ENCODE measurements at regions not wholly inside any gene's neighbourhood (a gene's known extent, or its start where the extent isn't known, plus 50 kb on each side); places are given as distances from the start of the nearest gene placed in this dataset.

GRCh38 chr3:27930052-27930602, 208.0 kb upstream of the EOMES start:
- DNase-seq (ENCODE audit: insufficient read length, low spot score, missing footprints) = no peak
- Histone ChIP-seq H3K27me3 (ENCODE audit: insufficient read depth, low read length) (no peaks in the 10 kb centered on the region), H3K79me2 (ENCODE audit: insufficient read depth, low read length) (no peaks in the 10 kb centered on the region), H3K36me3 (ENCODE audit: insufficient read depth, low read length) (no peaks in the 10 kb centered on the region), H3K4me1 (ENCODE audit: insufficient read depth, low read length) (no peaks in the 10 kb centered on the region), H3K27ac (ENCODE audit: low read depth, low read length) (no peak overlapping the region), H4K20me1 (ENCODE audit: insufficient read depth, low read length) (no peaks in the 10 kb centered on the region), H2AFZ (ENCODE audit: low read length) (no peak overlapping the region), H3K9me3 (ENCODE audit: low read depth, low read length) (no peaks in the 10 kb centered on the region), H3K4me2 (ENCODE audit: insufficient read depth, low read length) (no peak overlapping the region), H3K4me3 (ENCODE audit: insufficient read depth, low read length) (no peak overlapping the region)
- TF ChIP-seq, protein P1, sequence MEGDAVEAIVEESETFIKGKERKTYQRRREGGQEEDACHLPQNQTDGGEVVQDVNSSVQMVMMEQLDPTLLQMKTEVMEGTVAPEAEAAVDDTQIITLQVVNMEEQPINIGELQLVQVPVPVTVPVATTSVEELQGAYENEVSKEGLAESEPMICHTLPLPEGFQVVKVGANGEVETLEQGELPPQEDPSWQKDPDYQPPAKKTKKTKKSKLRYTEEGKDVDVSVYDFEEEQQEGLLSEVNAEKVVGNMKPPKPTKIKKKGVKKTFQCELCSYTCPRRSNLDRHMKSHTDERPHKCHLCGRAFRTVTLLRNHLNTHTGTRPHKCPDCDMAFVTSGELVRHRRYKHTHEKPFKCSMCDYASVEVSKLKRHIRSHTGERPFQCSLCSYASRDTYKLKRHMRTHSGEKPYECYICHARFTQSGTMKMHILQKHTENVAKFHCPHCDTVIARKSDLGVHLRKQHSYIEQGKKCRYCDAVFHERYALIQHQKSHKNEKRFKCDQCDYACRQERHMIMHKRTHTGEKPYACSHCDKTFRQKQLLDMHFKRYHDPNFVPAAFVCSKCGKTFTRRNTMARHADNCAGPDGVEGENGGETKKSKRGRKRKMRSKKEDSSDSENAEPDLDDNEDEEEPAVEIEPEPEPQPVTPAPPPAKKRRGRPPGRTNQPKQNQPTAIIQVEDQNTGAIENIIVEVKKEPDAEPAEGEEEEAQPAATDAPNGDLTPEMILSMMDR (IDR thresholded peaks at IDR 0.05; ENCODE audit: extremely low read depth, low read depth, low read length) = no peak

GRCh38 chr3:27935492-27935891, 213.4 kb upstream of the EOMES start:
- Histone ChIP-seq H3K4me3 (ENCODE audit: insufficient read depth, low read length) (no peak overlapping the region), H3K4me1 (ENCODE audit: insufficient read depth, low read length) (no peaks in the 10 kb centered on the region), H3K36me3 (ENCODE audit: insufficient read depth, low read length) (no peaks in the 10 kb centered on the region), H3K79me2 (ENCODE audit: insufficient read depth, low read length) (no peaks in the 10 kb centered on the region), H3K4me2 (ENCODE audit: insufficient read depth, low read length) (no peak overlapping the region), H3K27ac (ENCODE audit: low read depth, low read length) (no peak overlapping the region), H3K27me3 (ENCODE audit: insufficient read depth, low read length) (no peaks in the 10 kb centered on the region), H4K20me1 (ENCODE audit: insufficient read depth, low read length) (no peaks in the 10 kb centered on the region), H3K9me3 (ENCODE audit: low read depth, low read length) (no peaks in the 10 kb centered on the region), H2AFZ (ENCODE audit: low read length) (no peak overlapping the region)
- DNase-seq (ENCODE audit: insufficient read length, low spot score, missing footprints) = no peak
- TF ChIP-seq, protein P1 (IDR thresholded peaks at IDR 0.05; ENCODE audit: extremely low read depth, low read depth, low read length) = no peak

DNA sequence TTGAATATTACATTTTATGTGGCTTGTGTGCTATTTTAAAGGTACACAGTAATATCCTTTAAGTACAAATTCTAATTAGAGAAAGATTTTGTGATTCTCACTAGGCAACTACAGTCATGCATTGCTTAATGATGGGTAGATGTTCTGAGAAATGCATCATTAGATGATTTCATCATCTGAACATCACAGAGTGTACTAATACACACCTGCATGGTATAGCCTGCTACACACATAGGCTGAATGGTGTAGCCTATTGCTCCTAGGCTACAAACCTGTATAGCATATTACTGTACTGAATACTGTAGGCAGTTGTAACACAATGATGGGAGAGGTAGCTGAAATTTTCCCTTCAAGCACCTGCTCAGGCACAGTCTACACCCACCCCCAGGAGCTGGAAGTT, 217.4 kb upstream of the EOMES start:
- Histone ChIP-seq H3K4me2 (ENCODE audit: insufficient read depth, low read length) (no peak overlapping the region), H3K36me3 (ENCODE audit: insufficient read depth, low read length) (no peaks in the 10 kb centered on the region), H4K20me1 (ENCODE audit: insufficient read depth, low read length) (no peaks in the 10 kb centered on the region)

GRCh38 chr3:27939940-27940339, 217.8 kb upstream of the EOMES start:
- TF ChIP-seq, protein P1 (IDR thresholded peaks at IDR 0.05; ENCODE audit: extremely low read depth, low read depth, low read length) = no peak
- H3K4me1 ChIP-seq (ENCODE audit: insufficient read depth, low read length) = no peaks in the 10 kb centered on the region
- no peaks in the 10 kb centered on the region for H4K20me1 ChIP-seq (ENCODE audit: insufficient read depth, low read length)
- no peak overlapping the region for H3K4me2 ChIP-seq (ENCODE audit: insufficient read depth, low read length)
- H3K27ac ChIP-seq (ENCODE audit: low read depth, low read length) = no peak overlapping the region
- H3K79me2 ChIP-seq (ENCODE audit: insufficient read depth, low read length) = no peaks in the 10 kb centered on the region
- no peak overlapping the region for H2AFZ ChIP-seq (ENCODE audit: low read length)
- no peaks in the 10 kb centered on the region for H3K9me3 ChIP-seq (ENCODE audit: low read depth, low read length)
- no peaks in the 10 kb centered on the region for H3K36me3 ChIP-seq (ENCODE audit: insufficient read depth, low read length)
- H3K4me3 ChIP-seq (ENCODE audit: insufficient read depth, low read length) = no peak overlapping the region
- DNase-seq (ENCODE audit: insufficient read length, low spot score, missing footprints) = no peak
- no peaks in the 10 kb centered on the region for H3K27me3 ChIP-seq (ENCODE audit: insufficient read depth, low read length)

More for the DNA sequence above, 217.4 kb upstream of the EOMES start:
- Histone ChIP-seq H3K27me3 (ENCODE audit: insufficient read depth, low read length) (no peaks in the 10 kb centered on the region), H3K9me3 (ENCODE audit: low read depth, low read length) (no peaks in the 10 kb centered on the region), H3K4me3 (ENCODE audit: insufficient read depth, low read length) (no peak overlapping the region), H3K27ac (ENCODE audit: low read depth, low read length) (no peak overlapping the region), H2AFZ (ENCODE audit: low read length) (no peak overlapping the region), H3K79me2 (ENCODE audit: insufficient read depth, low read length) (no peaks in the 10 kb centered on the region), H3K4me1 (ENCODE audit: insufficient read depth, low read length) (no peaks in the 10 kb centered on the region)
- TF ChIP-seq, protein P1 (IDR thresholded peaks at IDR 0.05; ENCODE audit: extremely low read depth, low read depth, low read length) = no peak
- DNase-seq (ENCODE audit: insufficient read length, low spot score, missing footprints) = no peak
